Gastrocnemius medialis (tissue), 4 donors: ENCODE measurements at regions not wholly inside any gene's neighbourhood (a gene's known extent, or its start where the extent isn't known, plus 50 kb on each side); places are given as distances from the start of the nearest gene placed in this dataset.

Experiments used
- POLR2A ChIP-seq, 2 donors: fragments of 450-650 bp; IDR thresholded peaks; one replicate each; pipeline ENCODE4 v1.6.1; 2017; ENCODE audit warnings: antibody characterized with exemption in 2 of 2, mild to moderate bottlenecking in 2 of 2, moderate library complexity in 2 of 2
- TF ChIP-seq, protein P1 (sequence below), 5 experiments: fragments of 450-650 bp in 3 of 5; fragments of 200-600 bp in 2 of 5; sonication (generic) in 2 of 5; IDR thresholded peaks in 4 of 5; conservative IDR thresholded peaks in 1 of 5; 1 replicate in 4 of 5; 2 replicates in 1 of 5; pipeline ENCODE4 v1.5.1; 2016 to 2019; ENCODE audit warnings: antibody characterized with exemption in 5 of 5, mild to moderate bottlenecking in 3 of 5, moderate library complexity in 3 of 5

DNA sequence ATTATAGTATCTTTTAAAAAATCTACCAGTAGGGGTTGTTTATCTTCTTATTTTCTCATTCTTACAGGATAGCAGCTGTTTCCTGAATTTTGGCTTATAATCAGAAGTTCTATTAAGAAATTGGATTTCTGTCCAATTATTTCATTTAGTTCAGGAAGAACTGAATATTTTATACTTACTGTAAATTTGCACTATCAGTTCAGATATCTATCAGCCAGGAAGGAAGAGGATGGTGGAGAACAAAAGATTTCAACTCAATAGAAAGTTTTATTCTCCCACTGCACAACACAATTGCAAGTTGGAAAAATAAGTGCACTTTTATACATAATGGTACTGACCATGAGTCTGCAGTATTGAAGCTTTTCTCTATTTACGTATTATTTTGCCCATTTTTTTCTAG, 400.9 kb downstream of the PLOD2 start:
- no peak for TF ChIP-seq POLR2A (IDR thresholded peaks at IDR 0.05)
- TF ChIP-seq, protein P1, sequence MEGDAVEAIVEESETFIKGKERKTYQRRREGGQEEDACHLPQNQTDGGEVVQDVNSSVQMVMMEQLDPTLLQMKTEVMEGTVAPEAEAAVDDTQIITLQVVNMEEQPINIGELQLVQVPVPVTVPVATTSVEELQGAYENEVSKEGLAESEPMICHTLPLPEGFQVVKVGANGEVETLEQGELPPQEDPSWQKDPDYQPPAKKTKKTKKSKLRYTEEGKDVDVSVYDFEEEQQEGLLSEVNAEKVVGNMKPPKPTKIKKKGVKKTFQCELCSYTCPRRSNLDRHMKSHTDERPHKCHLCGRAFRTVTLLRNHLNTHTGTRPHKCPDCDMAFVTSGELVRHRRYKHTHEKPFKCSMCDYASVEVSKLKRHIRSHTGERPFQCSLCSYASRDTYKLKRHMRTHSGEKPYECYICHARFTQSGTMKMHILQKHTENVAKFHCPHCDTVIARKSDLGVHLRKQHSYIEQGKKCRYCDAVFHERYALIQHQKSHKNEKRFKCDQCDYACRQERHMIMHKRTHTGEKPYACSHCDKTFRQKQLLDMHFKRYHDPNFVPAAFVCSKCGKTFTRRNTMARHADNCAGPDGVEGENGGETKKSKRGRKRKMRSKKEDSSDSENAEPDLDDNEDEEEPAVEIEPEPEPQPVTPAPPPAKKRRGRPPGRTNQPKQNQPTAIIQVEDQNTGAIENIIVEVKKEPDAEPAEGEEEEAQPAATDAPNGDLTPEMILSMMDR (IDR thresholded peaks at IDR 0.05 in 4 of 5, conservative IDR thresholded peaks at IDR 0.05 in 1 of 5) = no peak
